HFF-Myc (cell line): ENCODE measurements at regions not wholly inside any gene's neighbourhood (a gene's known extent, or its start where the extent isn't known, plus 50 kb on each side); places are given as distances from the start of the nearest gene placed in this dataset.

Source experiments
- DNase-seq: peaks from one replicate; pipeline ENCODE4 v3.0.0-alpha.2; 2011; ENCODE audit warnings: low read depth; ENCODE audit errors: extremely low read depth
- H3K4me3 ChIP-seq: replicated peaks from 2 replicates; pipeline ENCODE4 v1.5.1; 2011; ENCODE audit warnings: low read depth, mild to moderate bottlenecking, control low read depth, low read length
- CTCF ChIP-seq: IDR thresholded peaks from 2 replicates; pipeline ENCODE4 v1.5.1; 2012; ENCODE audit warnings: mild to moderate bottlenecking, low read depth, low read length, control low read depth; ENCODE audit errors: missing control alignments

DNA sequence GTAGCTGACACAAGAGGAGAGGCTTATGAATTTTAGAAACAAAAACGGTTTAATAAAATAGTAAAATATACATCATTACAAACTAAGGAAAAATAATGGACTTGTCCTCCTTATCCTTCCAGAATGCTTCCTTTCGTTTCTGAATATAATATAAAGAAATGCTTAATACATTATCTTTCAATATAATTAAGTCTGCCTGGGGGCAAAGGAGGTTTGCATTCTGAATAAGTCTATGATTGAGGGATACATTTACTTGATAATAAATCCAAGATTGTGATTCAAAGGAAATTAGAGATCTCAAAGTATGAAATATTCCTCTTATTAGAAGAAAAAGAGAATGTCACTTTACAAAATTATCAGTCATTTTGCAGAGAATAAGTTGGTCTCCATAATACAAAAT lies 386.5 kb downstream of the SPATA31D1 start:
- no peak overlapping the region for H3K4me3 ChIP-seq
- no peak for TF ChIP-seq CTCF
- no peak for DNase-seq

- no peak for TF ChIP-seq CTCF
- DNase-seq, result no peak
Observed at GRCh38 chr9:82376677-82377232, 388.2 kb downstream of the SPATA31D1 start.

GRCh38 chr9:82382887-82383616 lies 394.5 kb downstream of the SPATA31D1 start:
- no peak for DNase-seq
- H3K4me3 ChIP-seq, result no peak overlapping the region
- TF ChIP-seq CTCF, result no peak

More at GRCh38 chr9:82376677-82377232, 388.2 kb downstream of the SPATA31D1 start:
- no peak overlapping the region for H3K4me3 ChIP-seq

DNA sequence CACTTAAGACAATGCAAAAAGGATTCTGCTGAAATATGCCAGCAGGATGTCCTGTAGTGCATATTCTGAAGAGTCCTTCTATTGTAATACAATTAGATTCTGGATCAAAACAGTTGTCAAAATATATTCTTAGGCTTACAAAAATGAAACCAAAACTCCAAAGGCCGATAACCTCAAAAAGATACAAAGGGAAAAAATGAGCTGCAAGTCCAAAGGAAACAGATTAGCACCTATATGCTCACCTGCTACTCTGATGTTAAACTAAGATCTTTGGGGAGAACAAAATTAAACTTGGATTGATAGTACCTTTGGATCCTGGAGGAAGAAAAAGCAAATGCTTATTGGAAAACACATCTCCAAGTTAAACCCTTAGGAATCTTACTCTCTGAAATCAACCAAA lies 397.1 kb downstream of the SPATA31D1 start:
- DNase-seq, result no peak
- no peak for TF ChIP-seq CTCF
- H3K4me3 ChIP-seq, result no peak overlapping the region

DNA sequence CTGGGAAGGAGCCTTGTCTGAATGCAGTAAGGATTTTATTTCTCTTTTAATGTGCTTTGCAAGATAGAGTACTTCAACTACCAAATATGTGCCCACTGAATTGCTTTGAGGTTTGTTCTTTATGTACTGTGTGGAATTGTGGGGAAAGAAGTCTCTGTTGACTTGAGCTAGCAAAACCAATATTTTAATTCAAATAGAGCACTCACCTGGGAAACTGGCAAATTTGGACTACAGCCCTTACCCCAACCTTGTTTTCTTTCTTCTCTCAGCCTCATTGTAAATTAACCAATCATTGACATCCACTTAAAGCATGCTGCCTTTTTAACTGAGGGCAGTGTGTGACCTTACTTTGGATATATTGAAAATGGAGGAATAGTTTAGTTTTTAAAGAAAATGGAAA lies 409.0 kb downstream of the SPATA31D1 start:
- H3K4me3 ChIP-seq, result no peak overlapping the region
- no peak for TF ChIP-seq CTCF
- DNase-seq, result no peak

- no peak for TF ChIP-seq CTCF
- DNase-seq, result no peak
- H3K4me3 ChIP-seq, result no peak overlapping the region
Observed at GRCh38 chr9:82404196-82404870, 415.8 kb downstream of the SPATA31D1 start.
